Sigmoid colon (tissue), 6 donors: ENCODE measurements at regions not wholly inside any gene's neighbourhood (a gene's known extent, or its start where the extent isn't known, plus 50 kb on each side); places are given as distances from the start of the nearest gene placed in this dataset.

Experiments used
- DNase-seq: peaks from one replicate; pipeline ENCODE4 v3.0.0-alpha.2; 2019
- H3K27ac ChIP-seq, 4 donors: fragments of 200-600 bp; sonication (generic); one replicate each; pipeline ENCODE4 v1.5.1; 2016 to 2019; ENCODE audit warnings: mild to moderate bottlenecking in 1 of 4
- H3K27me3 ChIP-seq, 3 donors: fragments of 200-600 bp; sonication (generic); one replicate each; pipeline ENCODE4 v1.5.1; 2019; ENCODE audit warnings: mild to moderate bottlenecking in 1 of 3
- H3K36me3 ChIP-seq, 4 donors: fragments of 200-600 bp; sonication (generic); one replicate each; pipeline ENCODE4 v1.5.1; 2016 to 2019
- H3K4me1 ChIP-seq, 4 donors: fragments of 200-600 bp; sonication (generic); one replicate each; pipeline ENCODE4 v1.5.1; 2017 to 2019
- H3K4me3 ChIP-seq, 4 donors: fragments of 200-600 bp; sonication (generic); one replicate each; pipeline ENCODE4 v1.5.1; 2017 to 2019; ENCODE audit warnings: mild to moderate bottlenecking in 2 of 4, moderate library complexity in 1 of 4
- H3K9me3 ChIP-seq, 4 donors: fragments of 200-600 bp in 3 of 4; sonication (generic) in 3 of 4; one replicate each; pipeline versions ENCODE4 v1.5.1 to v1.6.1; 2013 to 2019
- EP300 ChIP-seq, 4 donors: sonication (generic); formaldehyde crosslinking; IDR thresholded peaks; one replicate each; pipeline ENCODE4 v1.6.1; 2017; ENCODE audit warnings: antibody characterized with exemption in 4 of 4
- POLR2A ChIP-seq, 2 donors: fragments of 450-650 bp; IDR thresholded peaks; one replicate each; pipeline ENCODE4 v1.6.1; 2016; ENCODE audit warnings: antibody characterized with exemption in 2 of 2, mild to moderate bottlenecking in 2 of 2, moderate library complexity in 2 of 2
- POLR2AphosphoS5 ChIP-seq, 4 donors: sonication (generic); formaldehyde crosslinking; IDR thresholded peaks; one replicate each; pipeline ENCODE4 v1.6.1; 2017; ENCODE audit warnings: antibody characterized with exemption in 4 of 4
- WGBS, 2 donors: extraction: QIAGEN DNeasy Blood & Tissue Kit; methylation state at CpG; one replicate each; pipeline ENCODE4 v1.1.7; 2013; 5-methylcytosine and 5-hydroxymethylcytosine counted together
- intact Hi-C: fragments of 100-400 bp; cut with DNase I; formaldehyde crosslinking; loops from one replicate; pipeline ENCODE4 v1.15.1; 2023
- TF ChIP-seq, protein P1 (sequence below), 4 experiments: fragments of 450-650 bp in 3 of 4; fragments of 200-600 bp in 1 of 4; IDR thresholded peaks; one replicate each; pipeline ENCODE4 v1.5.1; 2016 to 2019; ENCODE audit warnings: antibody characterized with exemption in 4 of 4, mild to moderate bottlenecking in 3 of 4, moderate library complexity in 2 of 4
- donor health status: healthy with polysubstance abuse.
- donor health status: healthy.

DNA sequence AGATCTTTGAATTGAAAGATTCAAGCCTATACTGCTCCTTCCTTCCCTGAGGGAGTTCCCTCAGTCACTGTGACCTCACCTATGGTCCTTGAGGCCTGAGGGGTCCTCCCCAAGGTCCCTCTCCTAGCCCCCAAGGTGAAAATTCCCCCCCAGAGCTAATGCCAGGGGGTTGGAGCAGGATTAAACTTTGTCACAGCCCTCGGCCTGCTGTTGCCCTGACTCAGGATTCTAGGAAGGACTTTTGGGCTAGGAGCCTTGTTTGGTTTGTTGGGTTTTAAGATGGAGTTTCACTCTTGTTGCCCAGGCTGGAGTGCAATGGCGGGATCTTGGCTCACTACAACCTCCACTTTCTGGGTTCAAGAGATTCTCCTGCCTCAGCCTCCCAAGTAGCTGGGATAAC, 123.2 kb downstream of the C5orf15 start:
- Histone ChIP-seq H3K27ac (no peak overlapping the region), H3K27me3 (no peaks in the 10 kb centered on the region), H3K36me3 (no peaks in the 10 kb centered on the region), H3K4me1 (no peaks in the 10 kb centered on the region), H3K4me3 (no peak overlapping the region), H3K9me3 (no peaks in the 10 kb centered on the region)
- intact Hi-C loops, result no loop called here
- 81 to 88% methylated on average over 2 of the region's 2 CpGs for WGBS, 2 donors
- TF ChIP-seq, protein P1, sequence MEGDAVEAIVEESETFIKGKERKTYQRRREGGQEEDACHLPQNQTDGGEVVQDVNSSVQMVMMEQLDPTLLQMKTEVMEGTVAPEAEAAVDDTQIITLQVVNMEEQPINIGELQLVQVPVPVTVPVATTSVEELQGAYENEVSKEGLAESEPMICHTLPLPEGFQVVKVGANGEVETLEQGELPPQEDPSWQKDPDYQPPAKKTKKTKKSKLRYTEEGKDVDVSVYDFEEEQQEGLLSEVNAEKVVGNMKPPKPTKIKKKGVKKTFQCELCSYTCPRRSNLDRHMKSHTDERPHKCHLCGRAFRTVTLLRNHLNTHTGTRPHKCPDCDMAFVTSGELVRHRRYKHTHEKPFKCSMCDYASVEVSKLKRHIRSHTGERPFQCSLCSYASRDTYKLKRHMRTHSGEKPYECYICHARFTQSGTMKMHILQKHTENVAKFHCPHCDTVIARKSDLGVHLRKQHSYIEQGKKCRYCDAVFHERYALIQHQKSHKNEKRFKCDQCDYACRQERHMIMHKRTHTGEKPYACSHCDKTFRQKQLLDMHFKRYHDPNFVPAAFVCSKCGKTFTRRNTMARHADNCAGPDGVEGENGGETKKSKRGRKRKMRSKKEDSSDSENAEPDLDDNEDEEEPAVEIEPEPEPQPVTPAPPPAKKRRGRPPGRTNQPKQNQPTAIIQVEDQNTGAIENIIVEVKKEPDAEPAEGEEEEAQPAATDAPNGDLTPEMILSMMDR (IDR thresholded peaks at IDR 0.05), result no peak
- TF ChIP-seq POLR2AphosphoS5 (IDR thresholded peaks at IDR 0.05) (no peak), EP300 (IDR thresholded peaks at IDR 0.05) (no peak), POLR2A (IDR thresholded peaks at IDR 0.05) (no peak)
- no peak for DNase-seq

DNA sequence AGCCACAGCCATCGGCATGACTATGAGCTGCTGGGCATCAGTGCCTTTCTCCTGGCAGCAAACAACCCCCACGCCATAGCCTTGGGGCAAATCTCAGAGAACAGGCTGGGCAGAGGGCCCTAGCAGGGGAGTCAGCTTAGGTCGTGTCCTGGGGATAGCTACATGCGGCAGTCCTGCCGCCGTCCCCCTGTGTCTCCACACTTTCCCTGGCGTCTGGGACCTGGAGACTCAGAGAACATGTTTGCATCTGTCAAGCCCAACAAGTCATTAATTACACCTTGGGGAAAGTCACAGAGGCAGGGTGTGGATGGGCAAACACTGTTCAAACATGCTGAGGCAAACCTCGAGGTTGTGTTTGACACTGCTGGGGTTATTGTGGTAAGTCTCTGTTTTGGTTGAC, 123.6 kb downstream of the C5orf15 start:
- Histone ChIP-seq H3K27me3 (no peaks in the 10 kb centered on the region), H3K27ac (no peak overlapping the region), H3K4me3 (no peak overlapping the region), H3K36me3 (no peaks in the 10 kb centered on the region), H3K9me3 (no peaks in the 10 kb centered on the region), H3K4me1 (no peaks in the 10 kb centered on the region)
- intact Hi-C loops, result no loop called here
- DNase-seq, result no peak
- TF ChIP-seq, protein P1 (IDR thresholded peaks at IDR 0.05), result no peak
- no peak for TF ChIP-seq POLR2AphosphoS5 (IDR thresholded peaks at IDR 0.05)
- TF ChIP-seq POLR2A (IDR thresholded peaks at IDR 0.05), result no peak
- no peak for TF ChIP-seq EP300 (IDR thresholded peaks at IDR 0.05)
- 64 to 83% methylated on average over 8 of the region's 8 CpGs for WGBS, 2 donors

DNA sequence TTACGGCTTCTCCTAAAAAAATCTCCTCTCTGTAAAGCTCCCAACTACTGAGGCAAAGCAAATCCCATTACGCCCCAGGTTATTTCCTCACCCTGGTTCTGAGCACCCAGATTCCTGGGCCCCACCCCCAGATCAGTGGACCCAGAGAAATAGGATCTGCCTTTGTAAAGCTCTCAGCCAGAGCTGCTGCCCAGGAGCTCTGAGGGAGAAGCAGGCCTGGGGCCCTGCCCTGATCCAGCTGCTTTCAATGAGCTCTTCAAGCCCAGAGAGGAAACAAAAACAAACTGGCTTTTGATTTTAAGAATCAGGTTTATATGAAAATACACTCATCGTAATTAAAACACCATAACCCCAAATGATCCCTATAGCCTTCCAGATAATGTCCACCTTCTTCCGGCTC, 124.5 kb downstream of the C5orf15 start:
- TF ChIP-seq POLR2AphosphoS5 (IDR thresholded peaks at IDR 0.05) (no peak), EP300 (IDR thresholded peaks at IDR 0.05) (no peak), POLR2A (IDR thresholded peaks at IDR 0.05) (no peak)
- TF ChIP-seq, protein P1 (IDR thresholded peaks at IDR 0.05), result no peak
- intact Hi-C loops, result no loop called here
- Histone ChIP-seq H3K27me3 (no peaks in the 10 kb centered on the region), H3K36me3 (no peaks in the 10 kb centered on the region), H3K4me3 (no peak overlapping the region), H3K4me1 (no peaks in the 10 kb centered on the region), H3K9me3 (no peaks in the 10 kb centered on the region), H3K27ac (no peak overlapping the region)
- no peak for DNase-seq
- WGBS, 2 donors, result 70 to 87% methylated on average over 4 of the region's 4 CpGs

DNA sequence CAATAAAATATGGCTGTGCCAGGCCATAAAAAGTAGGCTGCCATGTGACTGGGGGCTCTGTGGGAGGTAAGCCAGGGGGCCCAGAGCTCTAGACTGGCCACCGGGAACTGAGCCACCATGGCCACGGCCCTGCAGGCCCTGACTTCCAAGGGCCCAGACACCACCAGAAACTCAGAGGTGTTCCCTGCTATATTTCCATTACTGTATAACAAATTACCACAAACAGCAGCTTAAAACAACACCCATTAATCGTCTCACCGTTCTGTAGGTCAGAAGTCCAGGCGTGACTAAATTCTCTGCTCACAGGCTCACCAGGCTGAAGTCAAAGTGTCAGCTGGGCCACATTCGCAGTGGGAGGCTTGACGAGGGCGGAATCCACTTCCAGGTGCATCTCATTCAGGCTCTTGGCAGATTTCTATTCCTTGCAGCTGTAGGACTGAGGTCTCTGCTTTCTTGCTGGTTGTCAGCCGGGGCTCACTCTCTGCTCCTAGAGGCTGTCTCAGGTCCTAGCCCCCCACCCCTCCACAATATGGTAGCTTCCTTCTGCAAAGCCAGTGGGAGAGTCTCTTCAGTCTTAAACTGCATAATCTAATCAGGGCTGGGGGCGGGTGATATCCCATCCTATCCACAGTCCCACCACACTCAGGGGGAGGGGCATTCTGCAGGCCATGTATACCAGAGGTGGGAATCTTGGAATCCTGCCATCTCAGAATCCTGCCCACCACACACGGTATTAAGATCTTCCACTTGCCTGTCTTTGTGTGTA, 125.4 kb downstream of the C5orf15 start:
- TF ChIP-seq, protein P1 (IDR thresholded peaks at IDR 0.05), result no peak
- no peak for TF ChIP-seq POLR2AphosphoS5 (IDR thresholded peaks at IDR 0.05)
- no peak for TF ChIP-seq POLR2A (IDR thresholded peaks at IDR 0.05)
- no peak for TF ChIP-seq EP300 (IDR thresholded peaks at IDR 0.05)
- no peak for DNase-seq
- no peaks in the 10 kb centered on the region for H3K36me3 ChIP-seq
- no peaks in the 10 kb centered on the region for H3K27me3 ChIP-seq
- WGBS, 2 donors, result 72 to 78% methylated on average over 11 of the region's 11 CpGs
- intact Hi-C loops, result no loop called here
- H3K4me1 ChIP-seq, result no peaks in the 10 kb centered on the region
- H3K4me3 ChIP-seq, result no peak overlapping the region
- no peaks in the 10 kb centered on the region for H3K9me3 ChIP-seq
- H3K27ac ChIP-seq, result no peak overlapping the region
